Neural progenitor cell (in vitro differentiated cells): ENCODE measurements at regions not wholly inside any gene's neighbourhood (a gene's known extent, or its start where the extent isn't known, plus 50 kb on each side); places are given as distances from the start of the nearest gene placed in this dataset.

Experiments
- CTCF ChIP-seq: fragments of 200-600 bp; sonication (generic); IDR thresholded peaks from 2 replicates; pipeline ENCODE4 v1.5.1; 2017; ENCODE audit warnings: antibody characterized with exemption, mild to moderate bottlenecking
- EZH2 ChIP-seq: fragments of 200-600 bp; sonication (generic); IDR thresholded peaks from 2 replicates; pipeline ENCODE4 v1.6.1; 2017; ENCODE audit warnings: antibody characterized with exemption, mild to moderate bottlenecking, moderate library complexity

GRCh38 chr12:16984484-16984883 is 378.5 kb upstream of the LMO3 start:
- TF ChIP-seq CTCF (no peak), EZH2 (no peak)
